Endothelial cell of hepatic sinusoid (primary cell): ENCODE measurements at regions not wholly inside any gene's neighbourhood (a gene's known extent, or its start where the extent isn't known, plus 50 kb on each side); places are given as distances from the start of the nearest gene placed in this dataset.

Experiments used
- in situ Hi-C: cut with HindIII; loops from 2 replicates; pipeline ENCODE4 v1.10.0; 2017; ENCODE audit warnings: low sequenced_read_pairs

DNA sequence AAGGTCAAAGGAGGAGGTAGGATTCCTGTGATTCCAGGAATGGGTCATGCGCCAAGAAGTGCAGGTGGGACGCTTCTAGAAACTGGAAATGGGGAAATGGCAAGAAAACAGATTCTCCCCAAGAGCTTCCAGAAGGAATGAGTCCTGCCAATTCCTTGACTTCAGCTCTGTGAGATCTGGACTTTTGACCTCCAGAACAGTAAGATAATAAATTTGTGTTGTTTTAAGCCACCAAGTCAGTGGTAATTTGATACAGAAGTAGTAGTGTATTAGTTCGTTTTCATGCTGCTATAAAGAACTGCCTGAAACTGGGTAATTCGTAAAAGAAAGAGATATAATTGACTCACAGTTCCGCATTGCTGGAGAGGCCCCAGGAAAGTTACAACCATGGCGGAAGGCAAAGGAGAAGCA, 178.6 kb upstream of the GALNT17 start:
- in situ Hi-C loops, result no loop called here

DNA sequence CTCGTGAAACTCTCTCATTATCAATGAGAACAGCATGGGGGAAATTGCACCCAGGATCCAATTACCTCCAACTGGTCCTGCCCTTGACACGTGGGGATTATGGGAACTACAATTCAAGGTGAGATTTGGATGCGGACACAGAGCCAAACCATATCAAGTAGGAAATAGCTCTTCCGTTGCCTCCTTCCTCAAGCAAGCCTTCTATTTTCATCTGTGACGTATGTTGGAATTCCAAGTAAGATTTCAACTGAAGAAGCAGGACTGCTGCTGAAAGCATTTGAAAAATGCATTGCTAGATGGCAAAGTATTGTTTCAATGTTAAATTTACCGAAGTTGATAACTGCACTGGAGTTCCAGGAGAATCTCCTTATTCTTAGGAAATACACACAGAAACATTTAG, 178.1 kb upstream of the GALNT17 start:
- in situ Hi-C loops, result no loop called here

DNA sequence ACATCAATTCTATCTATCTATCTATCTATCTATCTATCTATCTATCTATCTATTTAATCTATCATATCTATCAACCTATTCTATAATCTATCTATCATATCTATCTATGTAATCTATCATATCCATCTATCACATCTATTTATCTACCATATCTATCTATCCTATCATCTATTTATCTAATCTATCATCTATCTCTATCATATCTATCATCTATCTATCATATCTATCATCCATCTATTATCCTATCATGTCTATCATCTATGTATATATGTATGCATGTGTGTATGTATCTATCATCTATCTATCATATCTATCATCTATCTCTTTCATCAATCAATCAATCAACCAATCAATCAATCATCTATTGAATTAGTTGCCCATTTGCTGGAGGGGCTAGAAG, 159.3 kb upstream of the GALNT17 start:
- in situ Hi-C loops, result no loop called here

DNA sequence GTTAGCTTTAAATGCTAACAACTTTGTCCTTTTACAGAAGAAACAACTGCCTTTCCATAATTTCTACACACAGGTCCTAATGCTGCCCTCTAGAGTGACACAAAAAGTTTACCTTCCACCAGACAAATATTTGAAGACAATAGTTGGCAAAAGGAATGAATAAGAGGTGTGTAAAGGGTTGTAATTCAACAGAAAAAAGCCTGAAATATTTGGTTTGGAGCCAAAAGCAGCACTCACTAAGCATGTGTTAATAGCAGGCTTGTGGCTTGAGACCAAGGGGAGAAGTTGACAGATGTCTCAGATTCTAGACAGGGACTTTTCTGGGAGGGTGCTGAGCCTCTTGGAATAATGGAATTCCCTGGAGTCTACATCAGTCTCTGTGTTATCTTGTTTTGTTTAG, 156.2 kb upstream of the GALNT17 start:
- in situ Hi-C loops, result no loop called here

DNA sequence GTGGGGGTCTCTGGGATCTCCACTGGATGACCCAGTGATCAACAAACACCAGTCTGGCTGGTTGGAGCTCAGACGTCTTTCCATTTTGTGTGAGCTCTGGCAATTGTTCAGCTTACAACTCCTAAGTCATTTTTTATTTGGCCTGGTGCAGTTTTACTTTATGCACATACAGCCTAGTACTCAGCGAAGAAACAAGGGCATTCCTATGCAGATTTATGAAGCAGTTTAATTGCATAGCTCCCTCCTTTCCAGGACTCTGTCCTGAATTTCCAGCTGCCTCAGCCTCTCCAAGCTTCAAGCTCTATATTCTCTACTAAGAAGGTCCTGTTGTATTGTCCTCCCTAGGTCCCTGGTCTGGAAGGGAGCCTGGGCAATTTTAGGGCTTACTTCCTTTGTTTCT, 145.6 kb upstream of the GALNT17 start:
- in situ Hi-C loops, result no loop called here

DNA sequence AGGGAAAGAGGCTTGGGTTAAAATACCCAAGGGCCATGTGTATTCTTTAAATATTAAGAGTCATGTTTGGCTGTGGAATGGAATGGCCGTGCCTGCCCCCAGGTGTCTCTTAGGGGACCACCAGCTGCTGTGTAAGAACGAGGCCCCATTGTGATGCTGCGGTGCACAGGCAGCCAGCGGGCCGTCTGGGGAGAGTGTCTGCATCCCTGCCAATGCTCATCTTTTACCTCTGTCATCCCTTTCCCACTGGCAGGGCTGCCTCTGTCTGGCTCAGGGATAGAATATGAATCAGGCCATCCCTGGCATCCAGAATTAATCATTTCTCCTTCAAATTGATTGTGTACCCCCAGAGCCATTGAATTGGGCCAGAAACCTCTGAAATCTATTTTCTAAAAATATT, 137.8 kb upstream of the GALNT17 start:
- in situ Hi-C loops, result no loop called here

DNA sequence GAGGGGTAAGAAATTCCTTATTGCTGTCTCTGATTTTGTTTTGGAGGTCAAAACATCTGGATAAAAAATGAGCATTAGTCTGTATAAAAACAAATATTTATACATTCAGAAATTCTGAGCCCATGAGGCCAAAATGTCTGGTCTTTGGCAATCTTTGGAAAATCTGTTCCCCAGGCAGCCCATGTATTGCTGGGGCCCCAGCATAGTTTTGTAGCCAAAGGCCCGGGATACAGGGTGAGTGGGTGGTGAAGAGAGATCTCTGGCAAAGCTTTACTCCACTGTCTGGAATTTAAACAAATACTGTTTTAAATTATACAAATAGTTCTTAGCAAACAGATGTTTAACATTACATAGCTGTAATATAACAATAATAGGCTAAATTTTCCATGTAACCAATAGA, 134.7 kb upstream of the GALNT17 start:
- in situ Hi-C loops, result no loop called here

DNA sequence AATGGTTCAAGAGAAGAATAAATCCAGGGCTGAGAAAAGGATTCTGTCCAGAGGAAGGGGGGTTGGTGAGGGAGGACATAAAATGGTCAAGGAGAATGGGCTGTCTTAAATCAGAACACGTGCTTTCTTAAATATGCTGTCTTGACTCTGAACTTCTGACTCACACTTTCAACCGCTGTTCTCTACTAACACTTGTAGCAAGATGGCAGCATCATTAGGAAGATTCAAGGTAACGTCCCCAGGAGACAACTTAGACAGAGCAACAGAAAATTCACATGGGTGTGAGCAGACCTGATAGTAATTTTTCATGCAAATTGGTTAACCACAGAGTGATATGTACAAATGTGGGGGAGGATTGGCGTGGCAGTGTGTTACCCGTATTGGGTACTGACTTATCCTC, 126.8 kb upstream of the GALNT17 start:
- in situ Hi-C loops, result no loop called here

DNA sequence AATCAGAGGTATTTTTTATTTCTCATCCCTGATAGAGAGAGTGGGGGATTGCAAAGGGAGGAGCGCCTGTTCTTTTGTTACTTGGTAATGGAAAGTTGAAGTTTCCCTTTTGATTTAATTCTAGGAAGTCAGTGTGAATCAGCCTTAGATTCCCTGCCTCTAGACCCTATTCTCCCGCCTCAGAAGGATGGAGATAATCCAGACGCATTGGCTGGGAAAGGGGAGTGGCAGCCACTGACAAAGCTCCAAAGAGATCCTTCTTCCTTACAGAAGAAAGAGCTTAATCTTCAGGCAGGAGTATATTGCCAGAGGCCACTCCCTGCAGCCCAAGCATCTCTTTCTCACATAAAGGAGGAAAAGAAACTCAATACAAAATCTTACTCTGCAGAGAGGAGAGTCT, 122.3 kb upstream of the GALNT17 start:
- in situ Hi-C loops, result no loop called here

DNA sequence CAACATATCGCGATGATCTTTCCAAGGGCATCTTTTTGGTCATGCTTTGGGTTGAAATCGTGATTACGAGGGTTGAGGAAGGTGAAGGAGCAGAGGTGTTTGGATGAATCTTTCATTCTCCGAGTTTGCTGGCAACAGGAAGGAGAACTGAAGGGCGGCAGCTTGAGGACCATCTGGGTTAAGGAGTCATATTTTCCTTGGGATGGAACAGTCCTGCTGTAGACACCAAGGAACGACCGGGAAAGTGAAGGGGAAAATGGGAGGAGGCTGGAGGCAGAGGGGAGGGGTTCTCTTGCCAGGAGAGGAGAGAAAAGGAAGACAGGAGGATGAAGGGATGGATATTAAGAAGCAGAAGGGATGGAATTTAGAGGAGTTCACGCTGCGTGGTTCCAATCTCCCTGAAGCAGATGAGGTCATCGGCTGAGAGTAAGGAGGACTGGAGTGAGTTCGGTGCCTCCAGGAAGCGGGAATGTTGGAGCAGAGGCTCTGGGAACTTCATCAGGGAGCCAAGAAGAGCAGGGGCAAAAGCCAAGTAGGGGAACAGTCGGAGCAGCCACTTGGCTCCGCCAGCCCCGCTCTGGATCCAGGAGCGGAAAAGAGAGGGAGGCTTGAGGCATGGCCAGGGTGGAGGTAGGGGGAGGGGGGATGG, 116.6 kb upstream of the GALNT17 start:
- in situ Hi-C loops, result no loop called here

DNA sequence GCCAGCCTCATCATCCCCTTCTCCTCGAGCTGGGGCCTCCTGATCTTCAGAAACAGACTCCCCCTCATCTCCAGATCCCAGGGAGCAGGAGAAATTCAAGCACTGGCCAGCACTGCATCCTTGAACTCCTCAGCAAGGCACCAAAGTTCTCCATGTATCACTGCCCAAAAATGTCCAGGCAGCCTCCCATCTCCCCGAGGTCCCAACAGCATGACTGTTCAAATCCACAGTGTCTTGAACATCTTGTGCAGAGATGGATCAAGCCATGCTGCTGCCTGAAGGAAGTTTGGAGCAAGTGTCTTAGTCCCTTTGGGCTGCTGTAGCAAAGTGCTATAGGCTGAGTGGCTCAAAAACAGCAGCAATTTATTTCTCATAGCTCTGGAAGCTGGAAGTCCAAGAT, 115.5 kb upstream of the GALNT17 start:
- in situ Hi-C loops, result no loop called here

DNA sequence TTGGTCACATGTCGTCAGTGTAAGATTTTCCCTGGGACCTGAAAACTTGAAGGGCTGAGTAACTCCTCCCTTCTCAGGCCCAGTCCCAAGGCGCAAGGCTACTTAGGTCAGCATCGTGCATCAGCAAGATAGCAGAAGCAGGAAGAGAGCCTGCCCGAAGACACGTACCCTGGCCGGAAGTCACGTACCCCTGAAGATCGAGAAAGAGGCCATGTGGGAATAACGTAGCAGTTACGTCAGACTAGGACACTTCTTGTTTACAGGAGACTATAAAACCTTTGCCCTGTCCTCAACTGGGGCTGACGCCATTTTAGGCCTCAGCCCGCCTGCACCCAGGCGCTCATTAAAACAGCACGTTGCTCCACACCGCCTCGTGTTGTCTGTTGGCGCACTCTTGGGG, 114.3 kb upstream of the GALNT17 start:
- in situ Hi-C loops, result no loop called here

DNA sequence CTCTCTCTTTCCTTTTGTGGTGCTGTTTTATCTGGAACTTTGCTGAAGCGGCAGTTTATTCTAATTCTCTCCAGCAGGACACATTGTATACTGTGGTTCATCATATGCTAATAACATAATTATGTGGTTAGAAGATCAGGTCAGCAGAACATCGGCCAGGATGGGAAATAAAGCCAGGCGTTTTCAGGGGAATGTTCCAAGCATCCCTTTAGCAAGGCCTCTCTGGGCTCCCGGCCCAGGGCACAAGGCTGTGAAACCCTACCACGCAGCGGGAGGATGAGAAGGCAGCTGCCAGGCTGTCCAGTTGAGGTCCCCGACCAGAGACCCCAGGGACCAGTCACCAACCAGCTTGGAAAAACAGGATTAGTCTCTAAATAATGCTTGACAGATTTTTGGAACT, 112.2 kb upstream of the GALNT17 start:
- in situ Hi-C loops, result no loop called here

DNA sequence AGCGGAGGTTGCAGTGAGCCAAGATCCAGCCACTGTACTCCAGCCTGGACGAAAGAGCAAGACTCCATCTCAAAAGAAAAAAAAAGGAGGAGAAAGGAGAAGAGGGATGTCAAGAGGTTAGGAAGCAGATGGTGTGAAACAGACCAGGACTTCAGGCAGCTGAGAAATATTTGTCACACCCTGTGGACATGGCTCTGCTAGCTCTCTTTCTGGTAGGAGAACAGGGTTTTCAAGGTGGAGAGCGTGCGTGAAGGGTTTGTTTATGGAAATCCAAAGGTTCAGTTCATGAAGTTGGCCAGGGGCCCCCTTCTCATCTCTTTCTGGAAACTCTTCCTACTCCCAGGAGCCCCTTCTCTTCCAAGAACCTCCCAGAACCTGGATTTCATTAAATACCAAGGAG, 110.8 kb upstream of the GALNT17 start:
- in situ Hi-C loops, result no loop called here

DNA sequence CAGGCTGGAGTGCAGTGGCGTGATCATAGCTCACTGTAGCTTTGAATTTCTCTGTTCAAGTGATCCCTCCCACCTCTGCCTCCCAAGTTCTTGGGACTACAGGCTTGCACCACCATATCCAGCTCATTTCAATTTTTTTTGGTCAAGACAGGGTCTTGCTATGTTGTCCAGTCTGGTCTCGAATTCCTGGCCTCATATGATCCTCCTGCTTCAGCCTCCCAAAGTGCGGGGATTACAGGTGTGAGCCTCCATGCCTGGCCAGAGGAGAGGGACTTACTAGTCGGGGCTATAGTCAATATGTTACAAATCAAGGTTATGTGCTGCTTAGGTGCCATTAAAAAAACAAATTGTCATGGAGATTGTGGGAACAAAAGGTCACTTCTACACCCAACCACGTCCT, 105.3 kb upstream of the GALNT17 start:
- in situ Hi-C loops, result no loop called here

DNA sequence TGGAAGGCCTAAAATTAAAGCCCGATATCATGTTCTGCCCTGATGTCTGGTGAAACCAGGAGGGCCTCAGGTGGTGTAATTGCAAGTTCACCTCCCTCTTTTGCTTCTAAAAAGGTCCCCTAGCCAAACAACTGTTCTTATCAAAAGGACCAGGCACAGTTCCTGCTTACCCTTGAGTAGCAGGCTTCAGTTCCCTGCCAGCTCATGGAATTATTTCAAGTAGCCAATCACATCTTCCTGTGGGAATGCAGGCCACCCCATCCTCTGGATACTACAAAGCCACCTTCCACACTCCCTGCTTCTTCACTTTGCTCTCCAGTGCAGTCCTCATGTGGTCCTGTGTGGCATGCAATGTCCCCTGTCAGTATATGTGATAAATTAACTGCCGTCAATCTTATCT, 97.7 kb upstream of the GALNT17 start:
- in situ Hi-C loops, result no loop called here

DNA sequence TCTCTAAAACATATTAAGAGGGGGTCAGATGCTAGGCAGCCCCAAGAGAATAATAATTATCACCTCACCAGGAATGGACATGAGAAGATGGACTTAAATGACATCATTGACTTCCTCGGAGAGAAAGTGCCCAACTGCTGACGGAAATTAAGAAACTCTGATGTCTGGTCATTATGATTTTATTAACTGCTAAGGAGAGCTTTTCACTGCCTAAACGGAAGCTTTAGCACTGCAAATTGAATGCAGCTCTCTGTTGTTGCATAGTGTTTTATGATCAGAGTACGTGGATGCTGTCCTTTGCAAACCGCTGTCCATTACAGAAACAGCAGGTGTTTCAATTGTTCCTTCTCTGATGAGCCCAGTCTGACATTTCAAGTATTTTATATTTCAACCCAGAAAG, 89.4 kb upstream of the GALNT17 start:
- in situ Hi-C loops, result no loop called here

DNA sequence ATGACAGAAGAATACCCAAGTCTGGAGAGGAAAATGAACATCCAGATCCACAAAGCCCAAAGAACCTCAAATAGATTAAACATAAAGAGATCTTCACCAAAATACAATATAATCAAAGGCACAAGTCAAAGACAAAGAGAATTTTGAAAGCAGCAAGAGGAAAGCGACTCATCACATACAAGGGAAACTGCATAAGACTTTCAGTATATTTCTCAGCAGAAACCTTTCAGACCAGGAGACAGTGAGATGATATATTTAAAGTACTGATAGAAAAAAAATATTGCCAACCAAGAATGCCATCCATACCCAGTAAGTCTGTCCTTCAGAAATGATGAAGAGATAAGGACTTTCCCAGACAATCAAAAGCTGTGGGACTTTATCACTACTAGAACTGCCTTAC, 81.5 kb upstream of the GALNT17 start:
- in situ Hi-C loops, result no loop called here

DNA sequence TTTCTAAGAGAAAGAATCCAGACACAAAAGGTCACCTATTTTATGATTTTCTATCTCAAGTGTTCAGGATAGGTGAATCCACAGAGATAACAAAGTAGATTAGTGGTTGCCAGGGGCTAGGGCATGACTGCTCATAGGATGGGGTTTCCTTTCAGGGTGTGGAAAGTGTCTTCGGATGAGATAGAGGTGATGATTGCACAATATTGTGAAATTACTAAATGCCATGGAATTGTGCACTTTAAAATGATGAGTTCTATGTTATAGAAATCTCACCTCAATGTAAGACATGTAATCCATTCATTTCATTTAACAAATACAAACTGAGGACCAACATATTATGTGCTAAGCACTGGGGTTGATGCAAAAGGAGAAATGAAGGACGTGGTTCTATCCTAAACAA, 76.4 kb upstream of the GALNT17 start:
- in situ Hi-C loops, result no loop called here

DNA sequence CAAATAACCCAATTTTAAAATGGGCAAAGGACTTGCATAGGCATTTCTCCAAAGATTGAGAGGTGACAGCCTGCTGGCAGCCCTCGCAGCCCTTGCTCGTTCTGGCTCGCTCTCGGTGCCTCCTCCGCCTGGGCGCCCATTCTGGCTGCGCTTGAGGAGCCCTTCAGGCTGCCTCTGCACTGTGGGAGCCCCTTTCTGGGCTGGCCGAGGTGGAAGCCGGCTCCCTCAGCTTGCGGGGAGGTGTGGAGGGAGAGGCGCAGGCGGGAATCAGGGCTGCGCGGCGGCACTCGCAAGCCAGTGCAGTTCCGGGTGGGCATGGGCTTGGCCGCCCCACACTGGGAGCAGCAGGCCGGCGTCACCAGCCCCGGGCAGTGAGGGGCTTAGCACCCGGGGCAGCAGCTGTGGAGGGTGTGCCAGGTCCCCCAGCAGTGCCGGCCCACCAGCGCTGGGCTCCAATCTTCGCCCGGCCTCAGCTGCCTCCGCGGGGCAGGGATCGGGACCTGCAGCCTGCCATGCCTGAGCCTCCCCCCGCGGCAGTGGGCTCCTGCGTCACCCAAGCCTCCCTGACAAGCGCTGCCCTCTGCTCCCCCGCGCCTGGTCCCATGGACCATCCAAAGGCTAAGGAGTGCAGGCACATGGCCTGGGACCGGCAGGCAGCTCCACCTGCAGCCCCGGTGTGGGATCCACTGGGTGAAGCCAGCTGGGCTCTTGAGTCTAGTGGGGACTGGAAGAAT, 54.0 kb upstream of the GALNT17 start:
- in situ Hi-C loops, result no loop called here
